GM19239 (cell line): ENCODE measurements at regions not wholly inside any gene's neighbourhood (a gene's known extent, or its start where the extent isn't known, plus 50 kb on each side); places are given as distances from the start of the nearest gene placed in this dataset.
"Not testable (repeated sequence)": the region's sequence is repeated elsewhere in the genome, so short reads cannot be mapped to it uniquely, and the experiment has no call there.

Experiments
- DNase-seq: peaks from one replicate; pipeline ENCODE4 v3.0.0; 2011; ENCODE audit warnings: low spot score; ENCODE audit not compliant: insufficient read length
- FAIRE-seq: peaks from 2 replicates; lab custom pipeline; 2011; peaks lifted over from hg19 to GRCh38; lab: Jason Lieb, UNC

DNA sequence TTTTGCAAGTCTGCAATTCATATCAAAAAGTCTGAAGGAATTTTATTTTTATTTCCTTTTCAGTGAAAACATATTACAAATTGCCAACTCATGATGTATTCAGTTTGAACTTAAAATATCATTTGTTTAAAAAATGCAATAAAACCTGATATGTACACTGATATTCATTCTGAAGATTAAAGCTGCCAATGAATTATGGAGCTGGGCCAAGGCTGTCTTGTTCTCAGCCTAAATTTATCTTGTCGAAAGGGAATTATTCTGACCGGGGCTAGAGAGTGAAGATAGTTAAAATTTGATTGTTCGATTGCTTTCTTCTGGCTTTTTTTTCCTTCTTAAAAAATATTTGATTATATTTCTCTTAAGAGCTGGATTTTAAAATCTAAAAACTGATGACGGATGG, 54.0 kb upstream of the RBFOX1 start:
- DNase-seq (no peak), FAIRE-seq (no peak)

DNA sequence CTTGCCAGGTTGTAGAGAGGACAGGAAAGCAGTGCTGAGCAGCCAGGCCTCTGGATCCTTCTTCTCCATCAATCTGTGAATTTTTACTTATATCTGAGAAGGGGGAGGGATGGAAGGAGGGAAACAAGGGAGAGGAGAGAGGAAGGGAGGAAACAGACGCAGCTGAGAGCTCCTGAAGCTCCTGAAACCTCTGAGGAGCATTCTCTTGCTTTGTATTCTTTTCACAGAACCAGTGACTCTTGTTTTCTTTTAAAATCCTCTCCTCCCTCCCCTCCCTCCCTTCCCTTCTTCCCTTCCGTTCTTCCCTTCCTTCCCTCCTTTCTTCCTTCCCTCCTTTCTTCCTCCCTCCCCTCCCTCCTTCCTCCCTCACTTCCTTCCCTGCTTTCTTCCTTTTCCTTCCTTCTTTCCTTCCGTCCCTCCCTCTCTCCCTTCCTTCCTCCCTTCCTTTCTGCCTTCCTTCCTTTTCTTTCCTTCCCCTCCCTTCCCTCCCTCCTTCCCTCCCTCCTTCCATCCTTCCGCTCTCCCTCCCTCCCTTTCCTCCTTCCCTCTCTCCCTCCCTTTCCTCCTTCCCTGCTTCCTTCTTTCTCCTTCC, 60.0 kb upstream of the RBFOX1 start:
- no peak for DNase-seq
- FAIRE-seq, result no peak

DNA sequence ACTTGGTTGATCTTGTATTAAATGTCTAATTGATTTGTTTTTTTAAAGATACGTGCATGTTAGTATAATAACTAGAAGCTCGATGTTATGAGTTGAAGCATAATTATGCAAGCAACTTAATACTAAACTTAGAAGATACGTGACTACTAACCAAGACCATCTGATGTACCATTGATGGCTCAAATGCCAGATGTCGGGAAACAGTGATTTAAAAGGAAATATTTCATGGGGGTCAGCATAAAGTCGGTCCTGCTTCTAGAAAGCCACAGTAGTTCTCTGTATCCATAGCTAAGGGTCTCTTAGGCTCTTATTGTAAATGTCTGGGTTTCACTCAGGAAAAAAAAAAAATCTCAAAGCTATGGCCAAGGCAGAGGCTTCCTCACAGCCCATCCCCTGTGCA, 61.2 kb upstream of the RBFOX1 start:
- no peak for DNase-seq
- FAIRE-seq, result no peak

DNA sequence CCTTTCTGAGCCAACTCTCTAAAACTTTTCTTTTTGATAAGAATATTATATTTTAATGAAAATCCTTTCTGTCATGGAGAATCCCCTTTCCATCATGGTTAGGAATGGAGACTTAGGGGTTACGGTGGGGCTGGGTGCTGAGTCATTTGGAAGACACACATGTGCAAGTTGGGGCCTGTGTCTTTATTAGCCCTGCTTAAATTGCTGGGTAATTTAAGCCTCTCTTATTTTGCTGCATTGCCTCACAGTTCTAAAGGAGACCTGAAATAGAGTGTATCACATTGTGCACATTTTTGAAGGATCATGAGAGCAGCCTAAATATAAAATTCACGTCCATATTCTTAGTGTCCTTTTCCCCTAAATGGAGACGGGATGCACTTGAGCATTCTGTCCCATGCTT, 61.8 kb upstream of the RBFOX1 start:
- FAIRE-seq (no peak), DNase-seq (no peak)

DNA sequence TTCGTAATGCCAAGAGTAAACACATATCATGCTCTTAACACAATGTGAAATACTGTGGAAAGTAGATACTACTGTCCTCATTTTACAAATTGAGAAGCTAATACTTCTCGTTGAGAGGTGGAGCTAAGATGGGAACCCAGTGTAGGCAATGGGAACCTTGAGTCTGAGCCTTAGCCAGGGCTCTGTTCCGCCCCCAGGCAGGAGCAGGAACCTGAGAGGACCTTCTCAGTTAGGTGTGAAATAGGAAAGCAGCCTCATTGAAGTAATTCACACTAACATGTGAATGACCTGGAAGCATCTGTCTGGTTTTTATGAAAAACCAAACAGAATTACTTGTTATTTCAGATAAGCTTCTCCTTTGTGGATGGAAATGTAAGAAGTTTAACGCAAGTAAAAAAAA, 62.6 kb upstream of the RBFOX1 start:
- no peak for FAIRE-seq
- no peak for DNase-seq

DNA sequence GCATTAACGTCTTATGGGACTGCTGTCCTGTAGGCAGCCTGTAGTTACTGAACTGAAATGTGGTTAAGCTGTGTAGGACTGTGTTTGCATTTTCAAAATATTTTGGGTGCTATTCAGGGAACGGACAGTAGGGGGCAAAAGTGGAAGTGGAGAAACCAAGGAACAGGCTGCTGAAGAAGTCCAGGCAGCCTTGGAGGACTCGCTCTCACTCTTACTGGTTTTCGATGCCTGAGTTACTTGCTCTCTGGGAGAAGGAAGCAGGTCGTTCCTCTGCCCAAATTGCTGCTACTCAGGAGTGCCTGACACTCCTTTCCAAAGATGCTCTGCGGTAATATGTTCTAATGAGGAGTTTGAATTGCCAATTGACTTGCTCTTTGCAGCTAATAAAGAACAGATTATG, 64.5 kb upstream of the RBFOX1 start:
- DNase-seq (no peak), FAIRE-seq (no peak)

DNA sequence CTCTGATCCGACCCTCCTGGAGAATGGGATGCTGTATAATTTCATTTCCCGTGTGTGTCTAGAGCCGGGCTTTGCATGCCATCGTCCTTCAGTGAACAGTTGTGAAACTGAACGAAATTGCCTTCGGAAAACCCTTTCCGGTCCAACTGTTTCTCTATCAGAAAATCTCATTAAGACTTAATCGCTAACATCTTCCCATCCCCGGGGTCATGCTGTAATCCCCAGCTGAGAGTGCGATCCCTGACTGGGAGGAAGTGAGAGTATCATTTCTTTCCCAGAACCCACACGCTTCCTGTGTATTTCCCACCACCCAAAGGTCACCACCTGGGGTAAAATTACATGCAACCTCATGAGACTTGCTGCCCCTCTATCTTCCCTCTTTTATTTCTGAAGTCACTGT, 75.6 kb upstream of the RBFOX1 start:
- FAIRE-seq, result no peak
- DNase-seq, result no peak

DNA sequence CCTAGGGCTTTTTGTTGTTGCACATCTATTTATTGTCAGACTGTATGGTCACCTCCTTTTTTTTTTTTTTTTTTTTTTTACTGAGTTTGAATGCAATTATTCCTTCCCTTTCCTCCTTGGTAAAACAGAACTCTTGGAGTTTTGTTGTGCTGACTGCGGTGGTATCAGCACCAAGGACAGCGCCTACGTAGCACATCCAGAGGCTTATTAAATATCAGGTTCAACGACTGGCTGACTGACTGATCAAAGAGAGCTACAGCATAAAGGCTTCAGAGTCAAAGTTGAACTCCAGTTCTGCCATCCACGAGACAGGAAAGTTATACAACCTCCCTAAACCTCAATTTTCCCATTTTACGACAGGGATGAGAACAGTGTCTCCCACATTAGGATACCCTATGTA, 86.1 kb upstream of the RBFOX1 start:
- FAIRE-seq (no peak), DNase-seq (no peak)

DNA sequence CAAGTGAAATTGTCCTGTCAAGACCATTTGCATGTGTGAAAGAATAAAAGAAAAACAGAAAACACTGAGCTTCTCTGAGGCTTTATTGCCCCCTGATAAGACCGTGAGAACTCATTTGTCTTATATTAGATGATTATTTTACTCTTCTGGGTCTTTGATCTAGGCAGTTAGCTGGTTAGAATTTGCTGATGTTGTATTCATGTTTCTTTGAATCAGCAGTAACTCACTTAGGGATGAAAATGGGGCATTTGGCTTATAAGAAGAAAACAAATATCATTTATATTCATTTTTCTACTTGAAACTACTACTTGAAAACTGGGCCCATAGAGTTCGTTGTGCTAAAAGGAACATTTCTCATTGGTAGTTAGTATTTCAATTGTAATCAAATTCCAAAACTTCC, 93.1 kb upstream of the RBFOX1 start:
- no peak for FAIRE-seq
- DNase-seq, result no peak

DNA sequence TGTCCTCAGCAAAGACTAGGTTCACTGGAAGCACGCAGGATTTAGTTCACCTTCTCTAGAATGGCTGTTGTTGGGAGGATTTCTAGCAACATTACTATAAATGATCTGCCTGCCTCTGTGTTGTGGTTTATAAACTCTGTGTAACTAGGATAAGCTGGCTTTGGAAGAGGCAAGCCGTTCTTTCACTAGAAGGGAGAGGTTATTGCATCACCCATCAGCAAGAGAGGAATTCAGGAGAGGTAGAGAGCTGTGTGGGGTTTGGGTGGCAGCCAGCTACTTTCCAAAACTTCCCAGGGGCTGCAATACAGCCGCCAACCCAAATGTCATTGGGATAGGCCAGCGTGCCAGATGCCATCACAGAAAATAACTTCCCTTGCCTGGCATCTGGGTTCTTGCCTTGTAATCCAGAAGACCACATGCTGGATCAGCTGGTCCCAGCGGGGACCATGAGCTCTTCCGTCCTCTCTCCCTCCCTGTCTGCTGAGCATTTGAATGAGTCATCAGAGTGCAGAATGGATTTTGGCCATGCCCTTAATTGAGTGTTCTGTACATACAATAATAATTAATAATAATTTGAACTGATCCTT, 95.7 kb upstream of the RBFOX1 start:
- DNase-seq, result no peak
- FAIRE-seq, result no peak

DNA sequence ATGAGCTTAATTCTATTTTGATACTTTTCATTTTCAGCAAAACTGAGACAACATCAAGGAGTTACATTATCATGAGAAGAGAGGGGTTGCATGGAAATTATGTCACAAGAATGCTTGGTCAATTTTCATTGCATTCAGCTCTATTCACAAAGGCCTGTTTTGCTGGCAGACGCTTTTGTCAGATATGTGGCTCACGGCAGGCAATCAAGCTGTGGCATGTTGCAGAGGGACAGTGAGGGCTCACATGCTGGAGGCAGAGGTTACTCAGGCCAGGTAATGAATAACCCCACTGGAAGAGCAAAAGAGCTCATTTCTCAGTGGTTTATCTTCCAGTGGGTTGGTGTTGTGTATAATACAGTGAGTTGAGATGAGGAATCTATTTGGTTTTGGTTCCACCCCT, 98.7 kb upstream of the RBFOX1 start:
- FAIRE-seq, result no peak
- DNase-seq, result no peak

DNA sequence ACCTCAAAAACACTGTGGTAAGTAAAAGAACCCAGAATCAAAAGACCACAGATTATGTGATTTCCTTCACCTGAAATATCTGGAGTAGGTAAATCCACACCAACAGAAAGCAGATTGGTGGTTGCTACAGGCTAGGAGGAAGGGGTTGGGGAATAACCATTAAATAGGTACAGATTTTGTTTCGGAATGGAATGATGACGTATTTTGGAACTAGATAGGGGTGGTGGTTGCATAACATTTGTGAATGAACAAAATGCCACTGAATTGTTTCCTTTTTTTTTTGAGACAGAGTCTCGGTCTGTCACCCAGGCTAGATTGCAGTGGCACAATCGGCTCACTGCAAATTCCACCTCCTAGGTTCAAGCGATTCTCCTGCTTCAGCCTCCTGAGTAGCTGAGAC, 100.9 kb upstream of the RBFOX1 start:
- no peak for FAIRE-seq
- no peak for DNase-seq

DNA sequence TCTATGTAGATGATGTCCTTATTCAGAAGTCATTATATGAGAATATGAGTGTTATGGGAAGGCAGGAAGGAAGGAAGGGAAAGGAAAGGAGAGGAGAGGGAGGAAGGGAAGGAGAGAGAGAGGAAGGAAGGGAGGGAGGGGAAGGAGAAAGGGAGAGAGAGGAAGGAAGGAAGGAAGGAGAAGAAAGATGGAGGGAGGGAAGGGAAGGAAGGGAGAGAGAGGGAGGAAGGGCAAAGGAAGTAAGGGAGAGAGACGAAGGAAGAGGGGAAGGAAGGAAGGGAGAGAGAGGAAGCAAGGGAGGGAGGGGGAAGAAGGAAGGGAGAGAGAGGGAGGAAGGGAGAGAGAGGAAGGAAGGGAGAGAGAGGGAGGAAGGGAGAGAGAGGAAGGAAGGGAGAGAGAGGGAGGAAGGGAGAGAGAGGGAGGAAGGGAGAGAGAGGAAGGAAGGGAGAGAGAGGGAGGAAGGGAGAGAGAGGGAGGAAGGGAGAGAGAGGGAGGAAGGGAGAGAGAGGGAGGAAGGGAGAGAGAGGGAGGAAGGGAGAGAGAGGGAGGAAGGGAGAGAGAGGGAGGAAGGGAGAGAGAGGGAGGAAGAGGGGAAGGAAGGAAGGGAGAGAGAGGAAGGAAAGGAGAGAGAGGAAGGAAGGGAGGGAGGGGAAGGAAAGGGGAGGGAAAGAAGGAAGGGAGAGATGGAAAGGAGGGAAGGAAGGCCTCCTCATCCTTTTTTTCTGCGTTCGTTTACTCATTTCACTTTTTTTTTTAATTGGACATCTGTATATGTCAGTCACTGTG, 103.0 kb upstream of the RBFOX1 start:
- not testable (repeated sequence) for FAIRE-seq, DNase-seq

DNA sequence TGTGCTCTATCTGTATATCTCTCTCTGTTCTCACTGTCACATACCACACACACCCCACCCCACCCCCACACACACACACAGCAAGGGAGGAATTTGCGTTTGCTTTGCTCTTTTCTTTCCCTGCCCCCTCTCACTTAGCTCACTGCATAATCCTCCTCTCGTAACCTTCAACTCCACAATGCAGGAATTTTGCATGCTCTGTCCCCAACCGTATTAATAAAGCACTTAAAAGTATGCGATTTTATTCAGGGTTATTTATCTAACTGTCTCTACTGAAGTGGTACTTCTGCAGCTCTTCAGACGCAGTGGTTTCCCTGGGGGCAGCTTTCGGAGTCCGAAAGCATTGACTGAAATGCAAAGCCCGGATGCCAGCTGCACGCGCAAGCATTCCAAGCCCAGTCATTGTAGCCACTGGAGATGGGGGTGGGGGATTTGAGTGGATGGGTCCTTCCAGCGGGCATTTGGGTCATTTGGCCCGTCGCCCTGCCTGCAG, 105.4 kb upstream of the RBFOX1 start:
- FAIRE-seq, result no peak
- DNase-seq, result no peak

DNA sequence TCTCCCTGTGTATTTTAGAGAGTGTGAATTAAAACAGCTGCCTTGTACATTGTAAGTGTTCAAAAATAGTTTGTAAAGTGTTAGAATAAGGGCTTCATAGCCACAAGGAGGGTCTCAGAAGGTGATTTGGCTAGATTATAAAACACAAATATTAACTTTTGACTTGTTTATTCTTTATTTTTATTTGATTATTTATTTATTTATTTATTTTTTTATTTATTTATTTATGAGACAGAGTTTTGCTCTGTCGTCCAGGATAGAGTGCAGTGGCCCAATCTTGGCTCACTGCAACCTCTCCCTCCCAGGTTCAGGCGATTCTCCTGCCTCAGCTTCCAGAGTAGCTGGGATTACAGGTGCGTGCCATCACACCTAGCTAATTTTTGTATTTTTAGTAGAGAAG, 111.5 kb upstream of the RBFOX1 start:
- DNase-seq (no peak), FAIRE-seq (no peak)

DNA sequence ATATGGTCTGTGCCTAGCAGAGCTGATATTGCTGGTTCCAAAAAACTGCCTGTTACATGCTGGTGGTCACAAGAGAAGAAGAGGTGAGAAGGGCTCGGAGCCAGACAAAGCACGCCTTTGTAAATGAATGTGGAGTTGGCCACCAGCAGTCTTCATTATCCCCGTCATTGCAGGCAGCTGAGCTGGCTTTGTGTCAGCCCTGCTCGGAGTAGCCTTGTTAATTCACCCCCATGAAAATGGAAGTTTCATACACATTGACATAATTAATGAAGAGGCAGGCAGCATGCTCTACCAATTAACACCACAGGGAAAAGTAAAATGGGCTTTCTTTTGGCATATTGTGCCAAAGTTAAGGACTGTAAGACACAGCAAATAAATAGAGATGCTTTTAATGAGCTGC, 113.7 kb upstream of the RBFOX1 start:
- DNase-seq (no peak), FAIRE-seq (no peak)

DNA sequence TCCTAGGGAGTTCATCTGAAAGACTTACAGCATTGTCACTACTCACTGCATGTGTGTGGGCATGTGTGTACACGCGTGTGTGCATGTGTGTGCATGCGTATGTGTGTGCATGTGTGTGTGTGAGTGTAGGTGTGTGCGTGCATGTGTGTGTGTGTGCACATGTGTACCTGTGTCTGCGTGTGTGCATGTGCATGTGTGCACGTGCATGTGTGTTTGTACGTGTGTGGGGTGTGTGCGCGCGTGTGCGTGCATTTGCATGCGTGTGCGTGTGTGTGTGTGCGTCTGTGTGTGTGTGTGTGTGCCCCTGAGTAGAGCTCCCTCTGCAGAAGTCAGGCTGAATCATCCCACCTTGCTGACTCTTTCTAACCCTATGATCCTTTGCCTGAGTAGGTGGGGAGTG, 114.8 kb upstream of the RBFOX1 start:
- FAIRE-seq, result no peak

DNA sequence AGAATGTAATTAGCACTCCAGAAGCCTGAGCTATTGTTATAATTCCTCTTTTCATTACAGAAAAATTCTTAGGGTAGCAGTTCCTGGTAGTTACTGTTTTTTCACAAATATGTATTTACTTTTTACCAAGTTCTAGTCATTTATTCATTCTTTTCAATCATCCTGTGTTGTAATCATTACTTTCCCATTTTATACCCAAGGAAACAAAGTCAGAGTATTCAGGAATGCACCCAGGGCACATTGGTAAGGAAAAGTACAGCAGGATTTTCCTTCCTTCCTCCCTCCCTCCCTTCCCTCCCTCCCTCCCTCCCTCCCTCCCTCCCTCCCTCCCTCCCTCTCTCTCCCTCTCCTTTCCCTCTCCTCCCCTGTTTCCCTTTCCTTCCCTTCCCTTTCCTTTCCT, 115.9 kb upstream of the RBFOX1 start:
- no peak for DNase-seq
- FAIRE-seq, result no peak

More for the DNA sequence above, 114.8 kb upstream of the RBFOX1 start:
- no peak for DNase-seq

DNA sequence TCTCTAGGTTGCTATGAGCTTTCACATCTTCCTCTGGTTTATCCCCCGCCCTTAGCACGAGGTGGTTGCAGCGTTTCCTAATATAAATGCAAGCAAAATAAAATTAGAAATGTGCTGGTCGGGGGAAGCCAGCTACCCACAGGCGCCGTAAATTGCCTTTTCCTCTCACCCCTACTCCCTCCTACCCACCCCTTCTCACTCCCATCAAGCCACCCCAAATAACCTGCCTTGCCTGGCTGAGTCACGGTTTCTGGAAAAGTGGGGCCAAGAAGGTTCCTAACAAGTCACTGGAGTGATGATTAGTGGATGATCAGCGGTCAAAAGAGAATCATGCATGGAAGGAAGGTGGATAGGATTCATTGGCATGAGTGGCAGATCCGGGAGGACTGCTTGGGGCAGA, 120.9 kb upstream of the RBFOX1 start:
- no peak for FAIRE-seq
- no peak for DNase-seq

DNA sequence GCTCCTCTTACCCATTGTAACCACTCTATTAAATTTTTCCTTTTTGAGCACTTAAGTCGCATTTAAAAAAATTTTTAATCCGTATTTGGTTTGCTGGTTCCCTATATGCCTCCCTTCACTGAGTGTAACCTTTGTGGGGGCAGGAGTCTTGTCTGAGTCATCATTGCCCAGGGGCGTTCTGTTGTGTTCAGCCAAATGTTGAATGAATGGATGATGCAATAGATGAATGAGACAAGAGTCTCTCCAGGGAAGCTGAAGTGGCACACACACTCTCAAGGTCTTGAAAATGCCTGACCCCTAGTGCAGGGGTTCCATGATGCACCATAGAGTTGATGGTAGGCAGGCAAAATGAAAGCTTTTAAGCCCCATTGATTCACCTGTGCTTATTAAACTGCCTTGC, 123.0 kb upstream of the RBFOX1 start:
- no peak for DNase-seq

DNA sequence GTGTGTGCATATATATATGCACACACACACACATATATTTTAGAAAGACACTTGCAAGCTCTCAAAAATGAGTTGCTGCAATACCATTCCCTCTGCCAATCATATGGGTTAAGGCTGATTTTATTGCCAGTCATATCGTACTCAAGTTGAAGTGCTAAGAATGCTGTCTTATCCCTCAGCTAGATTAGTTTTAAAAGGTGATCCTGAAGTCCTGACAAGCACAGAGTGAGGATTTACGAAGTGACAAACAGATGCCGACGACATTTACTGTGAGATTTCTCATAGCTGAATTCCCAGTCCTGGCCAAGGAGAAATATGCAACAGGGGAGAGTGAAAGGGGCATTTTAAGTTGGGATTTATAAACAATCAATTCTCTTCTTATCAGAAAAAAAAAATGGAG, 126.2 kb upstream of the RBFOX1 start:
- FAIRE-seq, result no peak
- no peak for DNase-seq

More for the DNA sequence above, 123.0 kb upstream of the RBFOX1 start:
- no peak for FAIRE-seq

DNA sequence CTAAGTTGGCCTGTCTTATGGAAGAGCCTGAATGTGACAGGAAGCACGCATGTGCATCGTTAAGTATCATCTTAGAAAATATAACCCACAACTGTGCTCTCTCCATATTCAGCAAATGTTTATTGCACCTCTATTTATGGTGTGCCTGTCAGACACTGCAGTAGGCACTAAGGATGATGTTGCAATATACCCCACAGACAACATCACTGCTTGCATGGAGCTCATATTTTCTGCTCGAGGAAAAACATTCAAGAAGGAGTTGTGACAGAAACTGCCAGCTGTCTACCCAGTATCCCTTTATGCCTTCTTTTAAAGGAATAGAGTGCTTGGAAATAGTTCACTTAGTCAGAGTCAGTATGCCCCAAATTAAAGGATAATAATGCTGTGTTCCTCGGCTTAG, 132.3 kb upstream of the RBFOX1 start:
- no peak for FAIRE-seq
- DNase-seq, result no peak
